Testis (tissue), 2 donors: ENCODE measurements at regions not wholly inside any gene's neighbourhood (a gene's known extent, or its start where the extent isn't known, plus 50 kb on each side); places are given as distances from the start of the nearest gene placed in this dataset.

Source experiments
- CTCF ChIP-seq, 3 experiments: fragments of 450-650 bp in 2 of 3; fragments of 200-600 bp in 1 of 3; sonication (generic) in 1 of 3; IDR thresholded peaks; one replicate each; pipeline ENCODE4 v1.5.1; 2016 to 2019; ENCODE audit warnings: antibody characterized with exemption in 3 of 3, mild to moderate bottlenecking in 2 of 3, moderate library complexity in 1 of 3
- POLR2A ChIP-seq: fragments of 450-650 bp; IDR thresholded peaks from one replicate; pipeline ENCODE4 v1.6.1; 2017; ENCODE audit warnings: antibody characterized with exemption, mild to moderate bottlenecking, moderate library complexity

DNA sequence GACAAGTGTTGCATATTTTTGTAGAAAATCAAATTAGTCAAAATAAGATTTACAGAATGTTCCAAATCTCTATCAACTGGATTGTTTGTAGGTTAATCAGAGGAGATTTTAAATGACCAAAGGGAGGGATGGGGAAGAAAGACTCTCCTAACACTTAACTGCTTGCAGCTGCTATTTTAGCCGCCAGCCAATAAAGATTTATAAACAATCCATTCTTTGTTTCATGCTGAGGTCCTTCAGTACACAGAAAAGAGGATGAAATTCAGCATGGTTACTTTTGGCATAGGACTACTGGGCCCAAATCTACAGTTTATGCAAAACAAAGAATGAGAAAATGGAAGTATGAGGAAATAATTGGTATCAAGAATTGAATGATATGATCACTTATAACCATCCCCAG, 86.4 kb upstream of the FN1 start:
- TF ChIP-seq CTCF (IDR thresholded peaks at IDR 0.05), result no peak
- TF ChIP-seq POLR2A, result no peak
